NCI-H82 (cell line): ENCODE measurements at regions not wholly inside any gene's neighbourhood (a gene's known extent, or its start where the extent isn't known, plus 50 kb on each side); places are given as distances from the start of the nearest gene placed in this dataset.
A peak's percentile ranks its signal among the peaks of the same experiment; 100 is the strongest.

Source experiments
- DNase-seq: peaks from one replicate; lab custom pipeline; 2025; lab: John Stamatoyannopoulos, UW

DNA sequence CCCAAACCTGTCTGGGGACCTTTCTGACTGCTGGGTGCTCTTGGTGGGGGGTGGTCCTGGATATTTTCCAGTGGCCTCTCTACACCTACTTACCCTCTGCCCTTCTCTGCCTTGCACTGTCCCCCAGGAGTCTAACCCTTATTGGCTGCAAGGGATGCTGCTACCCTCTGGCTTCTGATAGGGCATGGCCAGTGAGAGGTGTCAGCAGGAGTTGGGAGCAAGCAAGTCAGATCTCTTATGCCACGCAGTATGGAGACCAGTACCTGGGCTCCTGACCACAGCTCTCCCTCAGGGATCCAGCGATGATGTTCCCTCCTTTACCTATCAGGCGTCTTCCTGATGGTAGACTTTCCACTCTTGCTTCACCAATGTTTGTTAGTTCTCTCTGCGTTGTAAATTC lies 373.7 kb downstream of the SOCS6 start:
- no peak for DNase-seq

DNA sequence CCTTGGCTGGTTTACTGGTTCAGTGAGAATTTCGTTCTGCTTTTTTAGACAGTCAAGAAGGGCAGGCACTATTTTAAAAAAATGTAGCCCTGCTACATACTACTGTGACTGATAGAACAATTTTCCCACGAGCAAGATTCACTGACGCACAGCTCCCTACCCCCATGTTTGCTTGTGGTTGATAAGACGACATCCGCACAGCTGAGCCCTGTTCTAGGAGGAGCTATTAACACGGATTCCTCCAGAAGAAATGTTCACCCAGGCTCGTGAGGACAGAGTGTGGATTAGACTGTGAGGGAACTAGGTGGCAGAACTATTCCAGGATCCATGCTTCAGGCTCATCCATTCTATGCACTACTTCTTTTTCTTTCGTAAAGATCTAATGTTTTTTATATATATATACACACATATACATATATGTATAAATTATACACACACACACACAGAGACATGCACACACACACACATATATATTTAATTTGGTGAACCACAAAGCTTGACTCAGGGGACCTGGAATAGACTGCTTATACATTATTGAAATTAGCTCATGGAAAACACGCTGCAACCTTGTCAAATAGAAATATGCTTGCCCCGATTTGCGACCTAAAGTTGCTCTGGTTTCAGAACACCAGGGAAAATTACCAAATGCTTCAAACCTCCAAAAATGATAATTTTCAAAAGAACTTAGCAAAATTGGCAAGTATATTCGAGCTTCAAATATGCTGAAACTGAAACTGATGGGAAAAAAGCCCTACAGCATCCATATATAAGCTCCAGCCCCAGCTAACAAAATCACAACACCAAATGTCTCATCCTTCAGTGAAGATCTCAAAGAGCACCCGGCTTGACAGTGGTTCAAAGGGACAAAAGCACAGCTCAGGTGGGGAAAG lies 370.4 kb downstream of the SOCS6 start:
- DNase-seq = peak; percentile 3

GRCh38 chr18:70653671-70654070 lies 364.8 kb downstream of the SOCS6 start:
- DNase-seq = no peak

DNA sequence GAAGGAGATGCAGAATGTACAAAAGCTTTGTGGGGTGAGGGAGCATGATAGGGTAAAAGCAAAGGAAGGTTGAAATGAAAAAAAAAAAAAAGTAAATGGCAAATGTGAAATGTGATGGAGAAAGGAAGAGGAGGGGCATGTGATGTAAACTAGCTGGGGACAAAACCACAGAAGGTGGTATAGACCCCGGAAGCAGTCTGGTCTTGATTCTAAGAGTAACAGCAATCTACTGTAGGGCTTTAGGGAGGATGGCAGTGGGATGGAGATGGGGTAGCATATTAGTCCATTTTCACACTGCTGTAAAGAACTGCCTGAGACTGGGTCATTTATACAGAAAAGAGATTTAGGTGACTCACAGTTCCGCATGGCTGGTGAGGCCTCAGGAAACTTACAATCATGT lies 362.0 kb downstream of the SOCS6 start:
- no peak for DNase-seq

GRCh38 chr18:70649683-70650082 lies 360.8 kb downstream of the SOCS6 start:
- no peak for DNase-seq

GRCh38 chr18:70645971-70646370 lies 357.1 kb downstream of the SOCS6 start:
- DNase-seq = no peak

GRCh38 chr18:70643812-70644211 lies 355.0 kb downstream of the SOCS6 start:
- DNase-seq = no peak

- no peak for DNase-seq
Observed at GRCh38 chr18:70641156-70641775, 352.4 kb downstream of the SOCS6 start.

- no peak for DNase-seq
Observed at GRCh38 chr18:70640336-70640887, 351.6 kb downstream of the SOCS6 start.

DNA sequence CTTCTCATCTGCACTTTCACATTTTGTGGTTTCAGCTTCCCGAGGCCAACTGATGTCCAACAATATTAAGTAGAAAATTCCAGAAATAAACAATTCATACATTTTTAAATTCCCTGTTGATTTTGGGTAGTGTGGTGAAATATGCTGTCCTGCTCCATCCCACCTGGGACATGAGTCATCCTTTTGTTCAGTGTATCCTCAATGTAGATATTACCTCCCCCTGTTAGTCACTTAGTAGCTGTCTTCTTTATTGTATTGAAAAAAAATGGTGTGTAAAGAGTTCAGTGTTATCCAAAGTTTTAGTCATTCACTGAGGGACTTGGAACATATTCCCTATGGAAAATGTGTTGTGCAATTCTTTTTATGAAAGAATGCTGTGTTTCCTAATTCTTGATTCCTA lies 348.1 kb downstream of the SOCS6 start:
- no peak for DNase-seq

GRCh38 chr18:70634576-70635147 lies 345.8 kb downstream of the SOCS6 start:
- no peak for DNase-seq

DNA sequence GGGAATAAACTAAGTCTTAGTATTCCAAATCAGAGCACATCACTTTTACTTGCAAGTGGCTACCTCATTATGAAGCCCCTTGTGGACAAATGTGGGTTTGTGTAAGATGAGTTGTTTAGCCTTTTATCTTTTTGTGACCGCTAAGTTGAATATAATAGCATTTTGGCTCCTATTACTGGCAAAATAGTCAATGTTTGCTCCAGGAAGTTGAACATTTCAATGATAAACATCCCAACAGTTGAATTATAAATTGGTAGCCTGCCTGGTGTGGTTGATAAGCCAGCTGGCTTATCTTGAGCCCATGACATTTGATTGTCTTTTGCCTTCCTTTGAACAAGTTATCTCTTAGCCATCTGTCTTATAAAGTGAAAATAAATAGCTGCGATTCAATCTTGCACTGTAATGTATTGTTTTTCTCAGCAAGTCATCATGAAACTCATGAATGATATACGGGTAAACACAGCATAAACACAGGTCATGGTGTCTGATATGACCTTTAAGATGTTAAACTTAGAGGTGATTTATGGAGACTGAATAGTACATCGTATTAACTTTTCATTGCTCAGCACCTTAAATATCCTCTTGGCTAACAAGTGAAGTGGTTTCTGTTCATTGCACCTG lies 338.4 kb downstream of the SOCS6 start:
- DNase-seq = no peak

- DNase-seq = no peak
Observed at GRCh38 chr18:70622622-70623419, 334.0 kb downstream of the SOCS6 start.

DNA sequence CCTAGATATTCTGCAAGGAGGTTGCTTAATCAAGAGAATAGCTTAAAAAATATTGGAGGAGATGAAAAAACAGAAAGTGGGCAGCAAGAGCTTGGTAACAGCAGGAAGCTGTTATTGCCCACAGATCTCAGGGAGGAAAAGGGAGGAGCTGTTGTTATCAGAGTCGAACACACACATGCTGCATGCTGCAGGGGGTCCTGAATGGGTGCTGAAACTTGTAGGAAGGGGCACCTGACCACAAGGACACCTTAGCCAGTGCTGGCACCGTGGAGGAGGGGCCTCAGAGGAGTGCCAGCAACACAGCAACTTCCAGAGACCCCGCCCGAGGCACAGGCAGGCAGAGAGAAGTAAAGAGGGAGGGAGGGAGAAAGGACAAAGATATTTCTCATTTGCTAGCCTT lies 332.9 kb downstream of the SOCS6 start:
- no peak for DNase-seq

DNA sequence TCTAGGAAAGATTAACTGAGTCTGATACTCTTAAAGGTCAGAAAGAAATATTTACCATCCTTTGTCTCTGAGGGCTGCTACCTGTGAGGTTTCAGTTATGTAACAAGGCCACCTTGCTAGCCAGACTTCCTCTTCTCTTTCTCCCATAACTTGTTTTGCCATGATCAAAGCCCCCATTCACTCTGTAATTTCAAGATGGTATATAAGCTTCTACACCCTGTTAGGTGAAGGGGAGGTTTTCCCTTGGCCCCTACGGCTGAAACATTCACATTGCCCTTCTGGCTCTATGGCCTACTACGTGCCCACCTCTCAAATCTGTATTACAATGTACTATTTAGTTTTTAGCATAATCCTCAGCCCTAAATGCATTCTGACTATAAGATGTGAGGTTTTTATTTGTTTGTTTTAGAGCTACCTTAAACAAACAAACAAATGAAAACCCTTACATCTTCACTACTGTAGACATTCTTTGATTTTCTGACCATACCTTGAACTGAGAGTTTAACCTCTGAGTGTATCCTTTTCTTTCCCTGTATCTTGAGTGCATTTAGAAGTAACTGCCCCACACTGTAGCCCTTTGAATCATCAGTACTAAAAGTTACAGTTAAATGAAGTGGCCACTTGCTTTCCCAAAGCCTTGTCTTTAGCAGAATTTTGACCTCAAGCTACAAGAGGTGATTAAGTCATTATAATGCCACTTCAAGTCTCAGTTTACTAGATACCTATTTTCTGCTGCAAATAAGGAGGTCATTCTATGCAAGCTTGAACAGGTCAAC lies 332.2 kb downstream of the SOCS6 start:
- DNase-seq = no peak

DNA sequence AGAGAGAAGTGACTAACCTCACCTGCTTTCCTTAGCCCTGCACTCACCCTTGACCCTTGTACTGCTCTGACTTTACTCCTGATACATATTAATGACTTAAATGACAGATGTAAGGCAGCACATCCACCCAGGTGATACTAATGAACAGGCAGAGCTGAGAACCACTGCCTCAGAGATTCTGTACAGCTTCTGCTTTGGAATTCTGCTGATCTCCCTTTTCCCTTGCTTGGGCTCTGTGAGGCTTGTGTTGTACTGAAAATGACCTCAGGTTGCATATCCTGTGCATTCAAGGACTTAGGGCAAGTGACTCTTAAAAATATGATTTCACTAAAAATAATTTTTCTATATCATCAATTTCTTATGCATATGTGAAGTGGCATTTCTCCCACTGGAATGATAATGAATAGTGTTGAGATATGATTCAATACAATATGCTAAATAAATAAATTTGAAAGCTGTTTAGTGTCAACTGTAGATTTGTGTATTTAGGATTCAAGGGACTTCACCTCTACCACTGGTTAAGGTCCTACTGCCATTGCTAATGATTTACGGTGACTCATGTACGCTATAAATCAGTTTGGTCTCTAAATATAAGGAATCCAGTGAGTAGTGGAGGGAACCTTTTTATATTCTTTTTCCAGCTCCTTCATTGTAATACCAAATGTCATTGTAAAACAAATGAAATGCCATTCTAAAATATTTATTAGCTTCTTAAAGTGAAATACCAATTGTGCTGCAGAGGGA lies 328.3 kb downstream of the SOCS6 start:
- no peak for DNase-seq

- no peak for DNase-seq
Observed at GRCh38 chr18:70600225-70600925, 311.5 kb downstream of the SOCS6 start.

DNA sequence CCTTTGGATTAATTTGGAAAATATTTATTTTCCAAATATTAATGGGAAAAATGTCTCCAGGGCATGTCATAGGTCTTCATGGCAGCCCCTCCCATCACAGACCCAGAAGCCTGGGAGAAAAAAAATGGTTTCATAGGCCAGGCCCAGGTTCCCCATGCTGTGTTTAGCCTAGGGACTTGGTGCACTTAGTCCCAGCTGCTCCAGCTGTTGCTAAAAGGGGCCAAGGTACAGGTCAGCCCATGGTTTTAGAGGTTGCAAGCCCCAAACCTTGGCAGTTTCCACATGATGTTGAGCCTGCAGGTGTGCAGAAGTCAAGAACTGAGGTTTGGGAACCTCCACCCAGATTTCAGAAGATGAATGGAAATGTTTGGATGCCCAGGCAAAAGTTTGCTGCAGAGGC lies 309.6 kb downstream of the SOCS6 start:
- DNase-seq = no peak

DNA sequence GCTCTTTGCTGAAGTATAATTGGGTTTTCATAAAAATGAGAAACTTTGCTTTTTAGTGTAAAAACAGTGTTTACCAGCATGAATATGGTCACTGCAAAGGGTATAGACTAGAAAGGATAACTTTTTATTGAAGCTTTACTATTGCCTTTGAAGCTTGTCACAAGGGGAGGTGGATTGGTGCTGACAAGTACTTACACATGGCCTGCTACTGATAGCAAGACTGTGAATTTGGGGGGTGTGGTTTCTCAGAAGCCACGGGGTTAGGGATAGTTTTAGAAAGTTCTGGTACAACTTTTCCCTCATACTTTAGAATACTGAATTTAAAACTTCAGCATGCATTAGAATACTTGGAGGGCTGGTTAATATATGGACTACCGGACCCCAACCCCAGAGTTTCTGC lies 294.1 kb downstream of the SOCS6 start:
- no peak for DNase-seq

- peak; percentile 37 for DNase-seq
Observed at GRCh38 chr18:70578480-70578879, 289.6 kb downstream of the SOCS6 start.
